Cardiac muscle cell (in vitro differentiated cells and primary cell): ENCODE measurements at regions not wholly inside any gene's neighbourhood (a gene's known extent, or its start where the extent isn't known, plus 50 kb on each side); places are given as distances from the start of the nearest gene placed in this dataset.

Source experiments
- DNase-seq, 2 donors: peaks; one replicate each; pipeline versions ENCODE4 v3.0.0 to v3.0.0-alpha.2; 2010 to 2017; ENCODE audit warnings: low read depth in 1 of 2, low spot score in 1 of 2
- H3K27ac ChIP-seq: fragments of 200-600 bp; sonication (generic); 2 replicates; pipeline ENCODE4 v1.5.1; 2016
- H3K27me3 ChIP-seq: fragments of 200-600 bp; sonication (generic); 2 replicates; pipeline ENCODE4 v1.6.0; 2016; ENCODE audit warnings: control low read depth
- H3K36me3 ChIP-seq: fragments of 200-600 bp; sonication (generic); 2 replicates; pipeline ENCODE4 v1.5.1; 2016; ENCODE audit warnings: control low read depth
- H3K4me1 ChIP-seq: fragments of 200-600 bp; sonication (generic); 2 replicates; pipeline ENCODE4 v1.8.1; 2017; ENCODE audit warnings: low read depth, mild to moderate bottlenecking, mixed run types
- H3K4me3 ChIP-seq: fragments of 200-600 bp; sonication (generic); 2 replicates; pipeline ENCODE4 v1.5.1; 2016; ENCODE audit warnings: mild to moderate bottlenecking
- H3K9me3 ChIP-seq: fragments of 200-600 bp; sonication (generic); 2 replicates; pipeline ENCODE4 v1.5.1; 2017; ENCODE audit warnings: low read depth, mild to moderate bottlenecking, control low read depth
- CTCF ChIP-seq: IDR thresholded peaks from 2 replicates; pipeline ENCODE4 v1.5.1; 2012; ENCODE audit warnings: low read depth, mild to moderate bottlenecking, low read length

GRCh38 chr2:65782996-65783650 is 350.7 kb upstream of the SPRED2 start:
- H3K27ac ChIP-seq = no peak overlapping the region
- H3K36me3 ChIP-seq = no peaks in the 10 kb centered on the region
- no peak for TF ChIP-seq CTCF
- DNase-seq = no peak
- H3K4me1 ChIP-seq = no peaks in the 10 kb centered on the region
- no peaks in the 10 kb centered on the region for H3K9me3 ChIP-seq
- H3K27me3 ChIP-seq = no peaks in the 10 kb centered on the region
- H3K4me3 ChIP-seq = no peak overlapping the region

GRCh38 chr2:65782186-65782585 is 349.8 kb upstream of the SPRED2 start:
- Histone ChIP-seq H3K4me3 (no peak overlapping the region), H3K27me3 (no peaks in the 10 kb centered on the region), H3K9me3 (no peaks in the 10 kb centered on the region), H3K36me3 (no peaks in the 10 kb centered on the region), H3K27ac (no peak overlapping the region), H3K4me1 (no peaks in the 10 kb centered on the region)
- no peak for DNase-seq
- TF ChIP-seq CTCF = no peak

GRCh38 chr2:65781756-65782155 is 349.4 kb upstream of the SPRED2 start:
- Histone ChIP-seq H3K27me3 (no peaks in the 10 kb centered on the region), H3K4me3 (no peak overlapping the region), H3K27ac (no peak overlapping the region), H3K36me3 (no peaks in the 10 kb centered on the region), H3K9me3 (no peaks in the 10 kb centered on the region), H3K4me1 (no peaks in the 10 kb centered on the region)
- no peak for DNase-seq
- no peak for TF ChIP-seq CTCF

GRCh38 chr2:65779021-65779420 is 346.6 kb upstream of the SPRED2 start:
- Histone ChIP-seq H3K27me3 (no peaks in the 10 kb centered on the region), H3K36me3 (no peaks in the 10 kb centered on the region), H3K4me1 (no peaks in the 10 kb centered on the region), H3K9me3 (no peaks in the 10 kb centered on the region), H3K27ac (no peak overlapping the region), H3K4me3 (no peak overlapping the region)
- no peak for TF ChIP-seq CTCF
- no peak for DNase-seq

GRCh38 chr2:65778137-65778536 is 345.7 kb upstream of the SPRED2 start:
- Histone ChIP-seq H3K27ac (no peak overlapping the region), H3K36me3 (no peaks in the 10 kb centered on the region), H3K4me3 (no peak overlapping the region), H3K4me1 (no peaks in the 10 kb centered on the region), H3K9me3 (no peaks in the 10 kb centered on the region), H3K27me3 (no peaks in the 10 kb centered on the region)
- DNase-seq = no peak
- no peak for TF ChIP-seq CTCF

GRCh38 chr2:65775839-65776238 is 343.4 kb upstream of the SPRED2 start:
- Histone ChIP-seq H3K4me1 (no peaks in the 10 kb centered on the region), H3K4me3 (no peak overlapping the region), H3K9me3 (no peaks in the 10 kb centered on the region), H3K27ac (no peak overlapping the region), H3K27me3 (no peaks in the 10 kb centered on the region), H3K36me3 (no peaks in the 10 kb centered on the region)
- no peak for DNase-seq
- no peak for TF ChIP-seq CTCF
